ENCODE measurements at regions not wholly inside any gene's neighbourhood (a gene's known extent, or its start where the extent isn't known, plus 50 kb on each side); places are given as distances from the start of the nearest gene placed in this dataset.

GRCh38 chr1:82401116-82401515 lies 600.4 kb downstream of the ADGRL2 start:
- Histone ChIP-seq H3K9me3 (ENCODE audit: control insufficient read depth in 3 of 3, low read length in 3 of 3) (no peaks in the 10 kb centered on the region), H3K9ac (ENCODE audit: low read depth in 1 of 3, low read length in 3 of 3) (no peak overlapping the region), H3K27me3 (ENCODE audit: control insufficient read depth in 3 of 3, insufficient read depth in 3 of 3, low read length in 3 of 3) (no peaks in the 10 kb centered on the region), H3K4me1 (ENCODE audit: control insufficient read depth in 3 of 3, insufficient read depth in 3 of 3, low read length in 3 of 3) (no peaks in the 10 kb centered on the region), H3K27ac (ENCODE audit: low read depth, low read length) (no peak overlapping the region), H3K36me3 (ENCODE audit: control insufficient read depth in 3 of 3, insufficient read depth in 3 of 3, low read length in 3 of 3) (no peaks in the 10 kb centered on the region), H3K4me3 (ENCODE audit: low read length in 3 of 3) (no peak overlapping the region)

- H3K4me1 ChIP-seq (ENCODE audit: control insufficient read depth in 3 of 3, insufficient read depth in 3 of 3, low read length in 3 of 3), result no peaks in the 10 kb centered on the region
- no peaks in the 10 kb centered on the region for H3K9me3 ChIP-seq (ENCODE audit: control insufficient read depth in 3 of 3, low read length in 3 of 3)
- no peak overlapping the region for H3K9ac ChIP-seq (ENCODE audit: low read depth in 1 of 3, low read length in 3 of 3)
- H3K36me3 ChIP-seq (ENCODE audit: control insufficient read depth in 3 of 3, insufficient read depth in 3 of 3, low read length in 3 of 3), result no peaks in the 10 kb centered on the region
- H3K27ac ChIP-seq (ENCODE audit: low read depth, low read length), result no peak overlapping the region
- no peak overlapping the region for H3K4me3 ChIP-seq (ENCODE audit: low read length in 3 of 3)
- no peaks in the 10 kb centered on the region for H3K27me3 ChIP-seq (ENCODE audit: control insufficient read depth in 3 of 3, insufficient read depth in 3 of 3, low read length in 3 of 3)
Measured at GRCh38 chr1:82400521-82400920, 599.8 kb downstream of the ADGRL2 start.

GRCh38 chr1:82399093-82399492 lies 598.4 kb downstream of the ADGRL2 start:
- H3K4me1 ChIP-seq (ENCODE audit: control insufficient read depth in 3 of 3, insufficient read depth in 3 of 3, low read length in 3 of 3), result no peaks in the 10 kb centered on the region
- H3K9me3 ChIP-seq (ENCODE audit: control insufficient read depth in 3 of 3, low read length in 3 of 3), result no peaks in the 10 kb centered on the region

GRCh38 chr1:82398357-82398756 lies 597.6 kb downstream of the ADGRL2 start:
- Histone ChIP-seq H3K9ac (ENCODE audit: low read depth in 1 of 3, low read length in 3 of 3) (no peak overlapping the region), H3K36me3 (ENCODE audit: control insufficient read depth in 3 of 3, insufficient read depth in 3 of 3, low read length in 3 of 3) (no peaks in the 10 kb centered on the region), H3K4me3 (ENCODE audit: low read length in 3 of 3) (no peak overlapping the region), H3K27ac (ENCODE audit: low read depth, low read length) (no peak overlapping the region), H3K4me1 (ENCODE audit: control insufficient read depth in 3 of 3, insufficient read depth in 3 of 3, low read length in 3 of 3) (no peaks in the 10 kb centered on the region), H3K27me3 (ENCODE audit: control insufficient read depth in 3 of 3, insufficient read depth in 3 of 3, low read length in 3 of 3) (no peaks in the 10 kb centered on the region), H3K9me3 (ENCODE audit: control insufficient read depth in 3 of 3, low read length in 3 of 3) (no peaks in the 10 kb centered on the region)

More at GRCh38 chr1:82399093-82399492, 598.4 kb downstream of the ADGRL2 start:
- Histone ChIP-seq H3K27ac (ENCODE audit: low read depth, low read length) (no peak overlapping the region), H3K4me3 (ENCODE audit: low read length in 3 of 3) (no peak overlapping the region), H3K36me3 (ENCODE audit: control insufficient read depth in 3 of 3, insufficient read depth in 3 of 3, low read length in 3 of 3) (no peaks in the 10 kb centered on the region), H3K9ac (ENCODE audit: low read depth in 1 of 3, low read length in 3 of 3) (no peak overlapping the region), H3K27me3 (ENCODE audit: control insufficient read depth in 3 of 3, insufficient read depth in 3 of 3, low read length in 3 of 3) (no peaks in the 10 kb centered on the region)

GRCh38 chr1:82395440-82395839 lies 594.7 kb downstream of the ADGRL2 start:
- Histone ChIP-seq H3K27ac (ENCODE audit: low read depth, low read length) (no peak overlapping the region), H3K9ac (ENCODE audit: low read depth in 1 of 3, low read length in 3 of 3) (no peak overlapping the region), H3K4me1 (ENCODE audit: control insufficient read depth in 3 of 3, insufficient read depth in 3 of 3, low read length in 3 of 3) (no peaks in the 10 kb centered on the region), H3K36me3 (ENCODE audit: control insufficient read depth in 3 of 3, insufficient read depth in 3 of 3, low read length in 3 of 3) (no peaks in the 10 kb centered on the region), H3K9me3 (ENCODE audit: control insufficient read depth in 3 of 3, low read length in 3 of 3) (no peaks in the 10 kb centered on the region), H3K27me3 (ENCODE audit: control insufficient read depth in 3 of 3, insufficient read depth in 3 of 3, low read length in 3 of 3) (no peaks in the 10 kb centered on the region), H3K4me3 (ENCODE audit: low read length in 3 of 3) (no peak overlapping the region)

- Histone ChIP-seq H3K27ac (ENCODE audit: low read depth, low read length) (no peak overlapping the region), H3K9ac (ENCODE audit: low read depth in 1 of 3, low read length in 3 of 3) (no peak overlapping the region), H3K4me1 (ENCODE audit: control insufficient read depth in 3 of 3, insufficient read depth in 3 of 3, low read length in 3 of 3) (no peaks in the 10 kb centered on the region), H3K27me3 (ENCODE audit: control insufficient read depth in 3 of 3, insufficient read depth in 3 of 3, low read length in 3 of 3) (no peaks in the 10 kb centered on the region), H3K4me3 (ENCODE audit: low read length in 3 of 3) (no peak overlapping the region), H3K9me3 (ENCODE audit: control insufficient read depth in 3 of 3, low read length in 3 of 3) (no peaks in the 10 kb centered on the region), H3K36me3 (ENCODE audit: control insufficient read depth in 3 of 3, insufficient read depth in 3 of 3, low read length in 3 of 3) (no peaks in the 10 kb centered on the region)
Measured at GRCh38 chr1:82392946-82393345, 592.2 kb downstream of the ADGRL2 start.

GRCh38 chr1:82392513-82392912 lies 591.8 kb downstream of the ADGRL2 start:
- H3K27me3 ChIP-seq (ENCODE audit: control insufficient read depth in 3 of 3, insufficient read depth in 3 of 3, low read length in 3 of 3), result no peaks in the 10 kb centered on the region
- H3K4me3 ChIP-seq (ENCODE audit: low read length in 3 of 3), result no peak overlapping the region
- no peaks in the 10 kb centered on the region for H3K36me3 ChIP-seq (ENCODE audit: control insufficient read depth in 3 of 3, insufficient read depth in 3 of 3, low read length in 3 of 3)
- H3K4me1 ChIP-seq (ENCODE audit: control insufficient read depth in 3 of 3, insufficient read depth in 3 of 3, low read length in 3 of 3), result no peaks in the 10 kb centered on the region
- no peaks in the 10 kb centered on the region for H3K9me3 ChIP-seq (ENCODE audit: control insufficient read depth in 3 of 3, low read length in 3 of 3)
- H3K27ac ChIP-seq (ENCODE audit: low read depth, low read length), result no peak overlapping the region
- H3K9ac ChIP-seq (ENCODE audit: low read depth in 1 of 3, low read length in 3 of 3), result no peak overlapping the region

GRCh38 chr1:82391712-82392111 lies 591.0 kb downstream of the ADGRL2 start:
- no peaks in the 10 kb centered on the region for H3K36me3 ChIP-seq (ENCODE audit: control insufficient read depth in 3 of 3, insufficient read depth in 3 of 3, low read length in 3 of 3)

GRCh38 chr1:82390627-82391026 lies 589.9 kb downstream of the ADGRL2 start:
- H3K36me3 ChIP-seq (ENCODE audit: control insufficient read depth in 3 of 3, insufficient read depth in 3 of 3, low read length in 3 of 3), result no peaks in the 10 kb centered on the region
- H3K4me3 ChIP-seq (ENCODE audit: low read length in 3 of 3), result no peak overlapping the region
- no peaks in the 10 kb centered on the region for H3K4me1 ChIP-seq (ENCODE audit: control insufficient read depth in 3 of 3, insufficient read depth in 3 of 3, low read length in 3 of 3)
- no peaks in the 10 kb centered on the region for H3K27me3 ChIP-seq (ENCODE audit: control insufficient read depth in 3 of 3, insufficient read depth in 3 of 3, low read length in 3 of 3)
- no peak overlapping the region for H3K9ac ChIP-seq (ENCODE audit: low read depth in 1 of 3, low read length in 3 of 3)
- H3K27ac ChIP-seq (ENCODE audit: low read depth, low read length), result no peak overlapping the region
- H3K9me3 ChIP-seq (ENCODE audit: control insufficient read depth in 3 of 3, low read length in 3 of 3), result no peaks in the 10 kb centered on the region

More at GRCh38 chr1:82391712-82392111, 591.0 kb downstream of the ADGRL2 start:
- no peak overlapping the region for H3K27ac ChIP-seq (ENCODE audit: low read depth, low read length)
- H3K4me3 ChIP-seq (ENCODE audit: low read length in 3 of 3), result no peak overlapping the region
- H3K27me3 ChIP-seq (ENCODE audit: control insufficient read depth in 3 of 3, insufficient read depth in 3 of 3, low read length in 3 of 3), result no peaks in the 10 kb centered on the region
- no peak overlapping the region for H3K9ac ChIP-seq (ENCODE audit: low read depth in 1 of 3, low read length in 3 of 3)
- no peaks in the 10 kb centered on the region for H3K4me1 ChIP-seq (ENCODE audit: control insufficient read depth in 3 of 3, insufficient read depth in 3 of 3, low read length in 3 of 3)
- H3K9me3 ChIP-seq (ENCODE audit: control insufficient read depth in 3 of 3, low read length in 3 of 3), result no peaks in the 10 kb centered on the region

- no peak overlapping the region for H3K9ac ChIP-seq (ENCODE audit: low read depth in 1 of 3, low read length in 3 of 3)
Measured at GRCh38 chr1:82388679-82389078, 587.9 kb downstream of the ADGRL2 start.

GRCh38 chr1:82387012-82387366 lies 586.3 kb downstream of the ADGRL2 start:
- no peaks in the 10 kb centered on the region for H3K9me3 ChIP-seq (ENCODE audit: control insufficient read depth in 3 of 3, low read length in 3 of 3)
- H3K4me1 ChIP-seq (ENCODE audit: control insufficient read depth in 3 of 3, insufficient read depth in 3 of 3, low read length in 3 of 3), result no peaks in the 10 kb centered on the region
- no peaks in the 10 kb centered on the region for H3K36me3 ChIP-seq (ENCODE audit: control insufficient read depth in 3 of 3, insufficient read depth in 3 of 3, low read length in 3 of 3)
- H3K27me3 ChIP-seq (ENCODE audit: control insufficient read depth in 3 of 3, insufficient read depth in 3 of 3, low read length in 3 of 3), result no peaks in the 10 kb centered on the region
- H3K4me3 ChIP-seq (ENCODE audit: low read length in 3 of 3), result no peak overlapping the region
- H3K27ac ChIP-seq (ENCODE audit: low read depth, low read length), result no peak overlapping the region
- no peak overlapping the region for H3K9ac ChIP-seq (ENCODE audit: low read depth in 1 of 3, low read length in 3 of 3)

More at GRCh38 chr1:82388679-82389078, 587.9 kb downstream of the ADGRL2 start:
- Histone ChIP-seq H3K4me3 (ENCODE audit: low read length in 3 of 3) (no peak overlapping the region), H3K4me1 (ENCODE audit: control insufficient read depth in 3 of 3, insufficient read depth in 3 of 3, low read length in 3 of 3) (no peaks in the 10 kb centered on the region), H3K9me3 (ENCODE audit: control insufficient read depth in 3 of 3, low read length in 3 of 3) (no peaks in the 10 kb centered on the region), H3K36me3 (ENCODE audit: control insufficient read depth in 3 of 3, insufficient read depth in 3 of 3, low read length in 3 of 3) (no peaks in the 10 kb centered on the region), H3K27me3 (ENCODE audit: control insufficient read depth in 3 of 3, insufficient read depth in 3 of 3, low read length in 3 of 3) (no peaks in the 10 kb centered on the region), H3K27ac (ENCODE audit: low read depth, low read length) (no peak overlapping the region)

Data from skeletal muscle tissue (tissue), 3 donors.